Breast epithelium (tissue), 4 donors: ENCODE measurements at regions not wholly inside any gene's neighbourhood (a gene's known extent, or its start where the extent isn't known, plus 50 kb on each side); places are given as distances from the start of the nearest gene placed in this dataset.

Source experiments
- DNase-seq, 2 donors: peaks; one replicate each; pipeline ENCODE4 v3.0.0-alpha.2; 2019; ENCODE audit warnings: low spot score in 2 of 2
- H3K27ac ChIP-seq, 2 donors: fragments of 200-600 bp; sonication (generic) in 1 of 2; one replicate each; pipeline ENCODE4 v1.5.1; 2016 to 2019; ENCODE audit warnings: mild to moderate bottlenecking in 1 of 2
- H3K27me3 ChIP-seq, 2 donors: fragments of 200-600 bp; sonication (generic) in 1 of 2; one replicate each; pipeline versions ENCODE4 v1.5.1 to v1.6.0; 2017 to 2019; ENCODE audit warnings: control low read depth in 1 of 2, mild to moderate bottlenecking in 1 of 2
- H3K36me3 ChIP-seq: fragments of 200-600 bp; one replicate; pipeline ENCODE4 v1.5.1; 2019
- H3K4me1 ChIP-seq, 2 donors: fragments of 200-600 bp; sonication (generic); one replicate each; pipeline ENCODE4 v1.5.1; 2016 to 2019; ENCODE audit warnings: control low read depth in 1 of 2
- H3K4me3 ChIP-seq, 3 donors: fragments of 200-600 bp; sonication (generic); 1 replicate in 2 of 3; 2 replicates in 1 of 3; pipeline ENCODE4 v1.5.1; 2016 to 2019; ENCODE audit warnings: mild to moderate bottlenecking in 3 of 3, moderate library complexity in 2 of 3
- H3K9me3 ChIP-seq, 2 donors: fragments of 200-600 bp; sonication (generic) in 1 of 2; one replicate each; pipeline ENCODE4 v1.5.1; 2016 to 2019; ENCODE audit warnings: control low read depth in 1 of 2
- CTCF ChIP-seq, 3 donors: fragments of 450-650 bp; IDR thresholded peaks; one replicate each; pipeline ENCODE4 v1.5.1; 2016 to 2017; ENCODE audit warnings: antibody characterized with exemption in 3 of 3, mild to moderate bottlenecking in 3 of 3, moderate library complexity in 3 of 3
- POLR2A ChIP-seq: fragments of 450-650 bp; IDR thresholded peaks from one replicate; pipeline ENCODE4 v1.6.1; 2016; ENCODE audit warnings: antibody characterized with exemption, mild to moderate bottlenecking, moderate library complexity
- POLR2AphosphoS5 ChIP-seq, 3 donors: sonication (generic); formaldehyde crosslinking; IDR thresholded peaks; one replicate each; pipeline ENCODE4 v1.6.1; 2017; ENCODE audit warnings: antibody characterized with exemption in 3 of 3
- intact Hi-C: fragments of 100-400 bp; cut with DNase I; formaldehyde crosslinking; loops from one replicate; pipeline ENCODE4 v1.15.1; 2023; ENCODE audit warnings: low total_unique reads

- Histone ChIP-seq H3K27me3 (no peaks in the 10 kb centered on the region), H3K9me3 (no peaks in the 10 kb centered on the region), H3K36me3 (no peaks in the 10 kb centered on the region), H3K27ac (no peak overlapping the region), H3K4me3 (no peak overlapping the region), H3K4me1 (no peaks in the 10 kb centered on the region)
- no peak for DNase-seq
- TF ChIP-seq CTCF (IDR thresholded peaks at IDR 0.05) (no peak), POLR2AphosphoS5 (IDR thresholded peaks at IDR 0.05) (no peak), POLR2A (no peak)
- intact Hi-C loops: no loop called here
Measured at GRCh38 chr3:77935418-77935817, 895.5 kb downstream of the ROBO2 start.

GRCh38 chr3:77939726-77940125 is 899.8 kb downstream of the ROBO2 start:
- Histone ChIP-seq H3K27me3 (no peaks in the 10 kb centered on the region), H3K4me3 (no peak overlapping the region), H3K4me1 (no peaks in the 10 kb centered on the region), H3K27ac (no peak overlapping the region), H3K36me3 (no peaks in the 10 kb centered on the region), H3K9me3 (no peaks in the 10 kb centered on the region)
- no peak for DNase-seq
- intact Hi-C loops: no loop called here
- TF ChIP-seq CTCF (IDR thresholded peaks at IDR 0.05): no peak
- no peak for TF ChIP-seq POLR2A
- TF ChIP-seq POLR2AphosphoS5 (IDR thresholded peaks at IDR 0.05): no peak

GRCh38 chr3:77943598-77943997 is 903.7 kb downstream of the ROBO2 start:
- DNase-seq: no peak
- intact Hi-C loops: no loop called here
- TF ChIP-seq POLR2A (no peak), CTCF (IDR thresholded peaks at IDR 0.05) (no peak), POLR2AphosphoS5 (IDR thresholded peaks at IDR 0.05) (no peak)

GRCh38 chr3:77945320-77945719 is 905.4 kb downstream of the ROBO2 start:
- TF ChIP-seq POLR2A (no peak), POLR2AphosphoS5 (IDR thresholded peaks at IDR 0.05) (no peak), CTCF (IDR thresholded peaks at IDR 0.05) (no peak)
- Histone ChIP-seq H3K9me3 (no peaks in the 10 kb centered on the region), H3K27me3 (no peaks in the 10 kb centered on the region), H3K27ac (no peak overlapping the region), H3K4me3 (no peak overlapping the region), H3K36me3 (no peaks in the 10 kb centered on the region), H3K4me1 (no peaks in the 10 kb centered on the region)
- intact Hi-C loops: no loop called here
- no peak for DNase-seq

More at GRCh38 chr3:77943598-77943997, 903.7 kb downstream of the ROBO2 start:
- Histone ChIP-seq H3K4me1 (no peaks in the 10 kb centered on the region), H3K4me3 (no peak overlapping the region), H3K27me3 (no peaks in the 10 kb centered on the region), H3K36me3 (no peaks in the 10 kb centered on the region), H3K9me3 (no peaks in the 10 kb centered on the region), H3K27ac (no peak overlapping the region)

- Histone ChIP-seq H3K27me3 (no peaks in the 10 kb centered on the region), H3K27ac (no peak overlapping the region), H3K36me3 (no peaks in the 10 kb centered on the region), H3K4me3 (no peak overlapping the region), H3K9me3 (no peaks in the 10 kb centered on the region), H3K4me1 (no peaks in the 10 kb centered on the region)
- no peak for TF ChIP-seq CTCF (IDR thresholded peaks at IDR 0.05)
- TF ChIP-seq POLR2AphosphoS5 (IDR thresholded peaks at IDR 0.05): no peak
- no peak for TF ChIP-seq POLR2A
- intact Hi-C loops: no loop called here
- DNase-seq: no peak
Measured at GRCh38 chr3:77947671-77948070, 907.8 kb downstream of the ROBO2 start.
